NB4 (cell line): ENCODE measurements at regions not wholly inside any gene's neighbourhood (a gene's known extent, or its start where the extent isn't known, plus 50 kb on each side); places are given as distances from the start of the nearest gene placed in this dataset.
"Not testable (repeated sequence)": the region's sequence is repeated elsewhere in the genome, so short reads cannot be mapped to it uniquely, and the experiment has no call there.

Experiments
- DNase-seq: peaks from one replicate; pipeline ENCODE4 v3.0.0; 2010; ENCODE audit warnings: low read depth
- H3K4me3 ChIP-seq: one replicate; pipeline ENCODE4 v1.5.1; 2011; ENCODE audit warnings: mild to moderate bottlenecking, low read depth, low read length, moderate library complexity
- MAX ChIP-seq: IDR thresholded peaks from 2 replicates; pipeline ENCODE4 v1.6.1; 2011; ENCODE audit warnings: low read depth, low read length
- MYC ChIP-seq: IDR thresholded peaks from 2 replicates; pipeline ENCODE4 v1.6.1; 2011; ENCODE audit warnings: low read depth, low read length
- POLR2A ChIP-seq: IDR thresholded peaks from 2 replicates; pipeline ENCODE4 v1.6.1; 2011; ENCODE audit warnings: mild to moderate bottlenecking; ENCODE audit not compliant: insufficient read length; ENCODE audit errors: extremely low read depth
- TF ChIP-seq, protein P1 (sequence below): IDR thresholded peaks from one replicate; pipeline ENCODE4 v1.5.1; 2012; ENCODE audit warnings: low read depth, low read length

DNA sequence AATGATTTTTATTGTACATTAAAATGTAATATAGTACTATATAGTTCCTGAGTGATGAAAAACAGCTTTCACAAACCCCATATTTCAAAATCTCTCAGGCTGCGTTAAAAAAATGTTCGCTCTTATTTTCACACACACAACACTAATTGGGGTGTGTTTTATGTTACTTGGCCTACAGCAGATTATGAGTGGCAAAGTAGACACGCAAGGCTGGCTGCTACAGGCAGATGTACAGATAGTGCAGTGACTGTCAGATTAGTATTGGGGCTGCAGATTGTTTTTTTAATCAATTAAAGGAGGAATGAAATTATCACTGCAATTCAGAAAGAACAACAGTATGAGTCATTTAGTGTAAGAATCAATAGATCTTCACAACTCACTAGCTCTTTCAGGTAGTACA is 65.2 kb upstream of the ICA1 start:
- H3K4me3 ChIP-seq = no peak overlapping the region
- TF ChIP-seq POLR2A (no peak), MAX (no peak), MYC (no peak)
- TF ChIP-seq, protein P1, sequence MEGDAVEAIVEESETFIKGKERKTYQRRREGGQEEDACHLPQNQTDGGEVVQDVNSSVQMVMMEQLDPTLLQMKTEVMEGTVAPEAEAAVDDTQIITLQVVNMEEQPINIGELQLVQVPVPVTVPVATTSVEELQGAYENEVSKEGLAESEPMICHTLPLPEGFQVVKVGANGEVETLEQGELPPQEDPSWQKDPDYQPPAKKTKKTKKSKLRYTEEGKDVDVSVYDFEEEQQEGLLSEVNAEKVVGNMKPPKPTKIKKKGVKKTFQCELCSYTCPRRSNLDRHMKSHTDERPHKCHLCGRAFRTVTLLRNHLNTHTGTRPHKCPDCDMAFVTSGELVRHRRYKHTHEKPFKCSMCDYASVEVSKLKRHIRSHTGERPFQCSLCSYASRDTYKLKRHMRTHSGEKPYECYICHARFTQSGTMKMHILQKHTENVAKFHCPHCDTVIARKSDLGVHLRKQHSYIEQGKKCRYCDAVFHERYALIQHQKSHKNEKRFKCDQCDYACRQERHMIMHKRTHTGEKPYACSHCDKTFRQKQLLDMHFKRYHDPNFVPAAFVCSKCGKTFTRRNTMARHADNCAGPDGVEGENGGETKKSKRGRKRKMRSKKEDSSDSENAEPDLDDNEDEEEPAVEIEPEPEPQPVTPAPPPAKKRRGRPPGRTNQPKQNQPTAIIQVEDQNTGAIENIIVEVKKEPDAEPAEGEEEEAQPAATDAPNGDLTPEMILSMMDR = no peak
- DNase-seq = no peak

DNA sequence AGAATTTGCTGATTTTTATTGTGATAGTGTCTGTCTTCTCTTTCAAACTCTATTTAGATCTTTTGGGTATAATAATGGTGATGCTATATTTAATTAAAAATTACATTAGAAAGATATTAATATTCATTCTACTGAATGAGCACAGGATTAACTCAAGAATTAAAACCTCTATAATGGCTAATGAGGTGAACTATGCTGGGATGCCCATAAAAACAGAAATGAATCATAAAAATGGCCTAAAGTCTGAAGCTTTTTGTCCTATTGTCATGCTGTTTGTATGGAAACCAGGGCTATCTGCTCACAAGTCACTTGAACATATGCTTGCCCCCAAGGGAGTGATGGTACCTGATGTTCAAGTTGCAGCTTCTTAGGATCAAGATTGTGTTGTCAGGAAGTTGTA is 76.2 kb upstream of the ICA1 start:
- no peak overlapping the region for H3K4me3 ChIP-seq
- DNase-seq = no peak
- TF ChIP-seq POLR2A = no peak
- TF ChIP-seq MYC = no peak
- TF ChIP-seq MAX = no peak
- TF ChIP-seq, protein P1 = no peak

- DNase-seq = no peak
- no peak for TF ChIP-seq MAX
- TF ChIP-seq MYC = no peak
- TF ChIP-seq POLR2A = no peak
- TF ChIP-seq, protein P1 = no peak
- no peak overlapping the region for H3K4me3 ChIP-seq
Observed at GRCh38 chr7:8343556-8343955, 81.6 kb upstream of the ICA1 start.

DNA sequence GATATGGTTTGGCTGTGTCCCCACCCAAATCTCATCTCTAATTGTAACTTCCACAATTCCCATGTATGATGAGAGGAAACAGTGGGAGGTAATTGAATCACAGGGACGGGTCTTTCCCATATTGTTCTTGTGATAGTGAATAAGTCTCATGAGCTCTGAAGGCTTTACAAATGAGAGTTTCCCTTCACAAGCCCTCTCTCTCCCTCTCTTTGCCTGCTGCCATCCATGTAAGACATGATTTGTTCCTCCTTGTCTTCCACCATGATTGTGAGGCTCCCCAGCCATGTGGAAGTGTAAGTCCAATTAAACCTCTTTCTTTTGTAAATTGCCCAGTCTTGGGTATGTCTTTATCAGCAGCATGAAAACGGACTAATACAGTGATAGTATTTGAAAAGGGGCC is 85.4 kb upstream of the ICA1 start:
- DNase-seq, H3K4me3 ChIP-seq: not testable (repeated sequence)

DNA sequence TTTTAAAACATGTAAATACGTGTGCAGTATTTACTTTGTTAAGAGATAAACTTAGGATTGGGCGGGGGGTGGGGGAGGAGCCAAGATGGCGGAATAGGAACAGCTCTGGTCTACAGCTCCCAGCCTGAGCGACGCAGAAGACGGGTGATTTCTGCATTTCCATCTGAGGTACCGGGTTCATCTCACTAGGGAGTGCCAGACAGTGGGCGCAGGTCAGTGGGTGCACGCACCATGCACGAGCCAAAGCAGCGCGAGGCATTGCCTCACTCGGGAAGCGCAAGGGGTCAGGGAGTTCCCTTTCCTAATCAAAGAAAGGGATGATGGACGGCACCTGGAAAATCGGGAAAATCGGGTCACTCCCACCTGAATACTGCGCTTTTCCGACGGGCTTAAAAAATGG is 81.8 kb upstream of the NXPH1 start:
- DNase-seq, H3K4me3 ChIP-seq: not testable (repeated sequence)

DNA sequence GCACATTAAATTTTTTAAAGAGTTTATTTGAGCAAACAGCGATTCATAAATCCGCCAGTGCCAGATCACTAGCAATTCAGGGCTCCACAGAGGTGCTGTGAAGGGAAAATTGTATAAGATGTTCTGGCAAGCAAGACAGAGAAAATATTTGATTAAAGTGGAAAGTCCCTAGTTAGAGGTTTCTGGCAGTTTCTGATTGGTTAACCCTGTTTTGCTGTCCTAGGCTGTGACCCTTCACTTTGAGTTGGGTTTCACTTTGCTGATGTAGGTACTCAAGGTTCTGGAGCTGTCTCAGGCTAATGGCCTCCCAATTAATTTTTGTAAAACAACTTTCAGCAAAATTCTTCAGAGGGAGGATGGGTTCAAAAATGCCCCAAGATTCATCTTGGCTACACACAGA is 79.4 kb upstream of the NXPH1 start:
- H3K4me3 ChIP-seq = no peak overlapping the region
- TF ChIP-seq POLR2A (no peak), MYC (no peak)
- TF ChIP-seq, protein P1 = no peak
- DNase-seq = no peak

DNA sequence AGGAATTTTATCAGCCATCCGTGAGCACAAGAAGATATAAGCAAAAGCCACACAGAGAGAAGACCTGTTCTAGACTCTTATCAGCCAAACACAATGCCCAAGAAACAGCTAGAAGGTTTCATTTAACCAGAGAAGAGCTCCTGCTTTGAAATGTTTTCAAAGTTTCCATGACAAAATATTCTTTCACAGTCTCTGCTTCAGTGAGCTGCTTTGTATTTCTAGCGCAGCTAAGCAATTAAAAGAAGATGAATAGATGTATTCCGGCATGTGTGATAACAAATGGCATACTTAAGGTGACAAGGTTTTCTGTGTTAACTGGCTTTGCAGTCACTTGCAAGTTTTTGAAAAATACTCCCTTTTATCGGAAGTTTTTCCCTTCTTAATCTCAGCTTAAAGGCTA is 78.9 kb upstream of the NXPH1 start:
- DNase-seq = no peak
- H3K4me3 ChIP-seq = no peak overlapping the region
- TF ChIP-seq, protein P1 = no peak
- TF ChIP-seq MYC (no peak), POLR2A (no peak), MAX (no peak)
